Karpas-422 (cell line): ENCODE measurements at regions not wholly inside any gene's neighbourhood (a gene's known extent, or its start where the extent isn't known, plus 50 kb on each side); places are given as distances from the start of the nearest gene placed in this dataset.
"Not testable (repeated sequence)": the region's sequence is repeated elsewhere in the genome, so short reads cannot be mapped to it uniquely, and the experiment has no call there.

Experiments used
- DNase-seq: peaks from one replicate; pipeline ENCODE4 v3.0.0-alpha.2; 2015
- H2AFZ ChIP-seq: fragments of 200-600 bp; sonication (generic); 2 replicates; pipeline ENCODE4 v1.6.1; 2014; ENCODE audit warnings: antibody characterized with exemption, low read length, mixed read lengths
- H3K27ac ChIP-seq: fragments of 200-600 bp; sonication (generic); 2 replicates; pipeline ENCODE4 v1.5.1; 2014; ENCODE audit warnings: mild to moderate bottlenecking, low read length, moderate library complexity
- H3K27me3 ChIP-seq: fragments of 200-600 bp; sonication (generic); 2 replicates; pipeline ENCODE4 v1.6.1; 2014; ENCODE audit warnings: low read length, mixed read lengths
- H3K36me3 ChIP-seq: fragments of 200-600 bp; sonication (generic); 2 replicates; pipeline ENCODE4 v1.6.1; 2014; ENCODE audit warnings: low read length, mixed read lengths; ENCODE audit not compliant: insufficient read depth
- H3K4me1 ChIP-seq: fragments of 200-600 bp; sonication (generic); 2 replicates; pipeline ENCODE4 v1.6.1; 2014; ENCODE audit warnings: mild to moderate bottlenecking, low read length, mixed read lengths
- H3K4me2 ChIP-seq: fragments of 200-600 bp; sonication (generic); 2 replicates; pipeline ENCODE4 v1.6.1; 2014; ENCODE audit warnings: low read length, low read depth, mild to moderate bottlenecking; ENCODE audit not compliant: poor library complexity, severe bottlenecking
- H3K4me3 ChIP-seq: fragments of 200-600 bp; sonication (generic); 2 replicates; pipeline ENCODE4 v1.5.1; 2014; ENCODE audit warnings: mild to moderate bottlenecking, antibody characterized with exemption, low read length, mixed read lengths
- H3K79me2 ChIP-seq: fragments of 200-600 bp; sonication (generic); 2 replicates; pipeline ENCODE4 v1.6.1; 2014; ENCODE audit warnings: mild to moderate bottlenecking, low read length, mixed read lengths
- H3K9ac ChIP-seq: fragments of 200-600 bp; sonication (generic); 2 replicates; pipeline ENCODE4 v1.6.0; 2014; ENCODE audit warnings: low read length
- H3K9me2 ChIP-seq: fragments of 200-600 bp; sonication (generic), shearing (Covaris generic); replicated peaks from 2 replicates; pipeline ENCODE4 v1.6.0; 2014; ENCODE audit warnings: mild to moderate bottlenecking, low read length, moderate library complexity; ENCODE audit not compliant: insufficient read depth
- H3K9me3 ChIP-seq: fragments of 300-700, 200-600 bp; sonication (generic); 2 replicates; pipeline ENCODE4 v1.6.1; 2014; ENCODE audit warnings: low read length, mixed read lengths
- H4K20me1 ChIP-seq: fragments of 200-600 bp; sonication (generic); 2 replicates; pipeline ENCODE4 v1.6.1; 2014; ENCODE audit warnings: mild to moderate bottlenecking, antibody characterized with exemption, low read length, low read depth; ENCODE audit not compliant: insufficient read depth

DNA sequence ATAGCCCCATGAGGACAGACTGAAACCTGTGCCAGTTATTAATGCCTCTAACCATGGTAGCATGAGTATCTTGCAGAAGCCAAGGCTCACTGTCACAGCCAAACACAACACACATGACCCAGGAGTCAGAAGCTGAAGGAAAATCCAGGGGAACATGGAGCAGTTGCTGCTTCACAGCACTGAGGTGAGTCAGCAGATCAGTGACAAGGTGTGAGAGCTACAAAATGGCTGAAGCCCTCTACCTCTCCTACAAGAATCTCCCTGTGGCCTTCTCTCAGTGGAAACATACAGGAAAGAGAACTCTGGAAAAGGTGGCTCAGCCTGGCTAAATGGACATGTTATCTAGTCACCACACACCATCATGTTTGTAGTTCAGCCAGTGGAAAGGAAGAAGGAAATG lies 93.5 kb downstream of the NAB1 start:
- Histone ChIP-seq H3K4me1 (no peaks in the 10 kb centered on the region), H3K36me3 (no peaks in the 10 kb centered on the region), H4K20me1 (no peaks in the 10 kb centered on the region), H3K4me2 (no peak overlapping the region), H3K79me2 (no peaks in the 10 kb centered on the region), H3K27ac (no peak overlapping the region), H3K27me3 (no peaks in the 10 kb centered on the region), H3K9me3 (no peaks in the 10 kb centered on the region), H3K9ac (no peak overlapping the region), H3K9me2 (no peaks in the 10 kb centered on the region), H2AFZ (no peak overlapping the region), H3K4me3 (no peak overlapping the region)
- no peak for DNase-seq

GRCh38 chr2:190744041-190744440 lies 95.2 kb downstream of the NAB1 start:
- Histone ChIP-seq H3K27ac (no peak overlapping the region), H3K79me2 (no peaks in the 10 kb centered on the region), H3K9ac (no peak overlapping the region), H3K9me3 (no peaks in the 10 kb centered on the region), H3K9me2 (no peaks in the 10 kb centered on the region), H3K4me1 (no peaks in the 10 kb centered on the region), H3K4me3 (no peak overlapping the region), H3K27me3 (no peaks in the 10 kb centered on the region), H2AFZ (no peak overlapping the region), H4K20me1 (no peaks in the 10 kb centered on the region), H3K4me2 (no peak overlapping the region), H3K36me3 (no peaks in the 10 kb centered on the region)
- DNase-seq: no peak

- Histone ChIP-seq H3K4me1 (no peaks in the 10 kb centered on the region), H3K4me3 (no peak overlapping the region), H3K79me2 (no peaks in the 10 kb centered on the region), H4K20me1 (no peaks in the 10 kb centered on the region), H3K27ac (no peak overlapping the region), H3K9me2 (no peaks in the 10 kb centered on the region), H3K36me3 (no peaks in the 10 kb centered on the region), H3K27me3 (no peaks in the 10 kb centered on the region), H3K4me2 (no peak overlapping the region), H3K9me3 (no peaks in the 10 kb centered on the region), H2AFZ (no peak overlapping the region), H3K9ac (no peak overlapping the region)
- DNase-seq: no peak
Observed at GRCh38 chr2:190746971-190747761, 98.3 kb downstream of the NAB1 start.

DNA sequence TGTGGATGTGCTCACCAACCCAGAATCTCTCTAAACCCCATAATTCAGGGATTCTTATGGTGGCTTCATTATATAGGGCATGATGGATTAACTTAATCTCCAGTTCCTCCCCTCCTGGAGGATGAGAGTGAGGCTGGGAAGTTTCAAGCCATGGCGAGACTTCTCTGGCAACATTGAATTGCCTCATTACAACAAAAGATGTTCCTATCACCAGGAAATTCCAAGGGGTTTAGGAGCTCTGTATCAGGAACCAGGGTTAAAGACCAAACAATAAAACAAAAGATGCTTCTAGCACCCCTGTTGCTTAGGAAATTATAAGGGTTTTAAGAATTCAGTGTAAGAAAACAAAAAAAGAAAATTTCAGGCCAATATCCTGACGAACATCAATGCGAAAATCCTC lies 100.1 kb downstream of the NAB1 start:
- Histone ChIP-seq H3K4me1 (no peaks in the 10 kb centered on the region), H3K9me3 (no peaks in the 10 kb centered on the region), H3K27me3 (no peaks in the 10 kb centered on the region), H3K36me3 (no peaks in the 10 kb centered on the region), H3K4me3 (no peak overlapping the region), H3K9ac (no peak overlapping the region), H3K27ac (no peak overlapping the region), H4K20me1 (no peaks in the 10 kb centered on the region), H3K79me2 (no peaks in the 10 kb centered on the region), H3K4me2 (no peak overlapping the region), H3K9me2 (no peaks in the 10 kb centered on the region), H2AFZ (no peak overlapping the region)
- DNase-seq: no peak

DNA sequence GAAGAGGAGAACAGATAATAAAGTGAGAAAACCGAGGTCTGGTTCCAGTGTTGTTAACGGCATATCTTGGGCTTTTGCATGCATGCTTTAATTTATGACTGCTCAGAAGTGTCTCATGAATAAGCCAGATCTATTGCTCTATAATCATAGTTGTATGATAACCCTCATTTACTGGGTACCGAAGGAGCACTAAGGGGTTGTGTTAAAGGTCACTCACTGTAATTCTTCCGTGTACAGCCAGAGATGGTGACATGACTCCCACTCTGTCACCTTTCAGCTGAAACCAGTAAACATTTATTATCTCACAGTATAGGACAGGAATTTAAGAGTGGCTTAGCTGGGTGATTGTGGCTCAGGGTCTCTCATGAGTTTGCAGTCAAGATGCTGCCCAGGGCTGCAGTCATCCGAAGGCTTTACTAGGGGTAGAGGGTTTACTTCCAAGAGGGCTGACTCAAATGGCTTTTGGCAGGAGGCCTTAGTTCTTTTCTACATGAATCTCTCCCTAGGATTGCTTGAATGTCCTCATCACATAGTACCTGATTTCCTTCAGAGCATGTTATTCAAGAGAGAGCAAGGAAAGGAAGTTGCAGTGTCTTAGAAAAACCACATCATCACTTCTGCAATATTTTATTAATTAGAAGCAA lies 107.0 kb downstream of the NAB1 start:
- Histone ChIP-seq H3K4me2 (no peak overlapping the region), H3K27me3 (no peaks in the 10 kb centered on the region), H3K9me2 (no peaks in the 10 kb centered on the region), H3K79me2 (no peaks in the 10 kb centered on the region), H3K4me1 (no peaks in the 10 kb centered on the region), H3K4me3 (no peak overlapping the region), H3K36me3 (no peaks in the 10 kb centered on the region), H2AFZ (no peak overlapping the region), H3K27ac (no peak overlapping the region), H3K9me3 (no peaks in the 10 kb centered on the region), H4K20me1 (no peaks in the 10 kb centered on the region), H3K9ac (no peak overlapping the region)
- DNase-seq: no peak

DNA sequence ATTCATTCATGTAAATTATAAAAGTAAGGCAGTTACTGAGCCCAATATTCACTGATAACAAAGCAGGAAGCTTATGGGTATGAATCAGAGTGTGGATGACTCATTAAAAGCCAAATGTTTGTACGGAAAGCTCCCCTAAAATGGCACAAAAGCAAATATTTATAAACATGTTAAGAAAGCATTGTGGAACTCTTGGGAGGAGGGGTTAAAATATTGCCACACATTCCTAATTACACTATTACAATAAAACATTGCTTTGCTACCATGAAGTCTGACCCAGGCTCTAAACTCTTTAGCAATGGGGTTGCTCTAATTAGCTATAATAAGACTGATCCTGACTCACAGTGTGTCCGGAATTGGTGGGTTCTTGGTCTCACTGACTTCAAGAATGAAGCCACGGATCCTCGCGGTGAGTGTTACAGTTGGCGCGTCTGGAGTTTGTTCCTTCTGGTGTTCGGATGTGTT lies 110.9 kb downstream of the NAB1 start:
- no peak overlapping the region for H3K27ac ChIP-seq

GRCh38 chr2:190760353-190761150 lies 111.7 kb downstream of the NAB1 start:
- H3K79me2 ChIP-seq, H3K4me1 ChIP-seq, H3K9me3 ChIP-seq, H3K9ac ChIP-seq, H3K9me2 ChIP-seq, H3K27ac ChIP-seq, H3K27me3 ChIP-seq, DNase-seq, H2AFZ ChIP-seq, H3K4me2 ChIP-seq, H3K36me3 ChIP-seq, H4K20me1 ChIP-seq, H3K4me3 ChIP-seq: not testable (repeated sequence)

More for the DNA sequence above, 110.9 kb downstream of the NAB1 start:
- no peaks in the 10 kb centered on the region for H3K36me3 ChIP-seq
- no peak overlapping the region for H2AFZ ChIP-seq
- no peaks in the 10 kb centered on the region for H4K20me1 ChIP-seq
- H3K27me3 ChIP-seq: no peaks in the 10 kb centered on the region
- no peaks in the 10 kb centered on the region for H3K9me3 ChIP-seq
- no peaks in the 10 kb centered on the region for H3K79me2 ChIP-seq
- no peaks in the 10 kb centered on the region for H3K4me1 ChIP-seq
- H3K4me2 ChIP-seq: no peak overlapping the region
- no peak overlapping the region for H3K4me3 ChIP-seq
- no peak overlapping the region for H3K9ac ChIP-seq
- H3K9me2 ChIP-seq: no peaks in the 10 kb centered on the region
- no peak for DNase-seq

DNA sequence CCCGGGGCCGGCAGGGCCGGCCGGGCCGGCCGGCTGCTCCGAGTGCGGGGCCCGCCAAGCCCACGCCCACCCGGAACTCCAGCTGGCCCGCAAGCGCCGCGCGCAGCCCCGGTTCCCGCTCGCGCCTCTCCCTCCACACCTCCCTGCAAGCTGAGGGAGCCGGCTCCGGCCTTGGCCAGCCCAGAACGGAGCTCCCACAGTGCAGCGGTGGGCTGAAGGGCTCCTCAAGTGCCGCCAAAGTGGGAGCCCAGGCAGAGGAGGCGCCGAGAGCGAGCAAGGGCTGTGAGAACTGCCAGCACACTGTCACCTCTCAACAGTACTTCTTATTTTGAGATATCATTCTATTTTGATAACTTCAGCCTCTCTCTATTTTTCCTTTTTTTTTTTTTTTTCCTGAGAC lies 112.3 kb downstream of the NAB1 start:
- H2AFZ ChIP-seq, DNase-seq, H3K9me2 ChIP-seq, H3K79me2 ChIP-seq, H3K36me3 ChIP-seq, H3K27me3 ChIP-seq, H3K4me2 ChIP-seq, H3K9ac ChIP-seq, H4K20me1 ChIP-seq, H3K27ac ChIP-seq, H3K9me3 ChIP-seq, H3K4me1 ChIP-seq, H3K4me3 ChIP-seq: not testable (repeated sequence)
